GM21576 (cell line): ENCODE measurements at regions not wholly inside any gene's neighbourhood (a gene's known extent, or its start where the extent isn't known, plus 50 kb on each side); places are given as distances from the start of the nearest gene placed in this dataset.
"Not testable (repeated sequence)": the region's sequence is repeated elsewhere in the genome, so short reads cannot be mapped to it uniquely, and the experiment has no call there.

ENCODE experiments used
- ATAC-seq: cut with Tn5 transposase; IDR thresholded peaks from one replicate; pipeline ENCODE4 v1.9.1; 2021; ENCODE audit warnings: mild to moderate bottlenecking, moderate library complexity; ENCODE audit not compliant: unreplicated experiment

DNA sequence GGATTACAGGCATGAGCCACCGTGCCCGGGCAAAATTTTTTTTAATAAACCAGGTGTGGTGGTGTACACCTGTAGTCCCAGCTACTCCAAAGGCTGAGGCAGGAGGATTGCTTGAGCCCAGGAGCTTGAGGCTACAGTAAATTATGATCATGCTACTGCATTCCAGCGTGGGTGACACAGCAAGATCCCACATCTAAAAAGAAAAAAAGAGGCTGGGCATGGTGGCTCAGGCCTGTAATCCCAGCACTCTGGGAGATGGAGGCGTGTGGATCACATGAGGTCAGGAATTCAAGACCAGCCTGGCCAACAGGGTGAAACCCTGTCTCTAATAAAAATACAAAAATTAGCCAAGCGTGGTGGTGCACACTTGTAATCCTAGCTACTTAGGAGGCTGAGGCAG is 125.6 kb downstream of the ZNF281 start:
- ATAC-seq, result not testable (repeated sequence)

DNA sequence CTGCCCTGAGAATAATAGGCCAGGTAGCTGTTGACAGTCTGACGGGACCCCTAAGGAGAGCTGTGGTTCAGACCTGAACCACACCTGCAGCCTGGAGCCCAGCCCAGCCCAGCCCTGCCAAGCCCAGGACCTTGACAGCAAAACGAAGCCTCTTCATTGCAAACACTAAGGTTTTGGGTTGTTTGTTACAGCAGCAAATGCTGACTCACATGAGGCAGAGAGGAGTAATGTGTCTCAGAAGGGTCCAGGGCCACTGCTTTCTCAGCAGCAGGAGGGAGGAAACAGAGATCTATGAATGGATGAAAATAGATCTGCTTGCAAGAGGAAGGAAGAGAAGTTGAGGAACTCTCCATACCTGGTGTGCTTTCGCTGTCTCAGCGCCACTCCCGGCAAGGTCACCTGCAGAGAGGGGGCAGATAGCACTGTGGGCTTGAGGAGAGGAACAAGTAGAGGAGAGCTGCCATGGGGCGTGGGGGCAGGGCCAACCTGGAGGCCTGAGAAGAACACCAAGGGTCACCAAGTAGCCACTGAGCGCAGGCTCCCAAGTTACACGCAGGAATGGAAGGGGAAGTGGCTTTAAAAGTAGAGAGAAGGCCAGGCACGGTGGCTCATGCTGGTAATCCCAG is 127.2 kb downstream of the ZNF281 start:
- ATAC-seq, result no peak

DNA sequence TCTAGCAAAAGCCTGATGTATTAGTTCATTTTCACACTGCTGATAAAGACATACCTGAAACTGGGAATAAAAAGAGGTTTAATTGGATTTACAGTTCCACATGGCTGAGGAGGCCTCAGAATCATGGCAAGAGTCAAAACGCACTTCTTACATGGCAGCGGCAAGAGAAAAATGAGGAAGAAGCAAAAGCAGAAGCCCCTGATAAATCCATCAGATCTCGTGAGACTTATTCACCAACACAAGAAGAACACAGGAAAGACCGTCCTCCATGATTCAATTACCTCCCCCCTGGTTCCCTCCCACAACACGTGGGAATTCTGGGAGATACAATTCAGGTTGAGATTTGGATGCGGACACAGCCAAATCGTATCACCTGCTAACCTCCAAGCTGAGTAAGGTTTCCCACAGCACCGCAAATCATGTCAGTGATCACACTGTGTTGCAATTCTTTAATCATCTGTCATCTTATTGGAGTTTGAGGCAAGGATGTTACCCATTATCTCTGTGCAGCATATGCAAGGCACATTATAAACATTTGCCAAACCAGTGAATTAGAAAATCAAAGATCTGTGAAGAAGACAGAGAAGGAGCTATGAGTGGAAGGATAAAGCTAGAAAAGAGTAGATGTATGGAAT is 128.5 kb downstream of the ZNF281 start:
- ATAC-seq, result no peak

DNA sequence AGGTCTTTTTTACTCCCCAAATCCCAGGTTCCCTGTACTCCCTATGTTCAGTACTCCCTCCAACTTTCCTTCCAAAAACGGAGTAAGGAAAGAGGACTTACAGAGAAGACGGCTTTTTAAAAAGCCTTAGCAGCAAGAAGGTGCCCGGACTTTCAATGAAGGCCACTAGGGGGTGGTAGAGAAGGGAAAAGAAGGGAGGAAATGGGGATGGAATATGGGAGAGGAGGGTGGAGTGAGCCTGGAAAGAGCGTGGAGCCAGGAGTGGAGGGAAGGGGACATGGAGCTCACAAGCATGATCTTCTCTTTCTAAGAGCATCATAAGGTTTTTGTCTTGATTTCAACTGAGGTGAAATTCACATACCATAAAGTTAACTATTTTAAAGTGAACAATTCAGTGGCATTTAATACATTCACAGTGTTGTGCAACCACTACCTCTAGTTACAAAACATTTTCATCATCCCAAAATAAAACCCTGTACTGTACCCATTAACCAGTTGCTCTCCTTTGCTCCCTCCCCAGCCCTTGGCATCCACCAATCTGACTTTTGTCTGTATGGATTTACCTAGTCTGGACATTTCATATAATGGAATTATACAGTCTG is 129.9 kb downstream of the ZNF281 start:
- no peak for ATAC-seq

DNA sequence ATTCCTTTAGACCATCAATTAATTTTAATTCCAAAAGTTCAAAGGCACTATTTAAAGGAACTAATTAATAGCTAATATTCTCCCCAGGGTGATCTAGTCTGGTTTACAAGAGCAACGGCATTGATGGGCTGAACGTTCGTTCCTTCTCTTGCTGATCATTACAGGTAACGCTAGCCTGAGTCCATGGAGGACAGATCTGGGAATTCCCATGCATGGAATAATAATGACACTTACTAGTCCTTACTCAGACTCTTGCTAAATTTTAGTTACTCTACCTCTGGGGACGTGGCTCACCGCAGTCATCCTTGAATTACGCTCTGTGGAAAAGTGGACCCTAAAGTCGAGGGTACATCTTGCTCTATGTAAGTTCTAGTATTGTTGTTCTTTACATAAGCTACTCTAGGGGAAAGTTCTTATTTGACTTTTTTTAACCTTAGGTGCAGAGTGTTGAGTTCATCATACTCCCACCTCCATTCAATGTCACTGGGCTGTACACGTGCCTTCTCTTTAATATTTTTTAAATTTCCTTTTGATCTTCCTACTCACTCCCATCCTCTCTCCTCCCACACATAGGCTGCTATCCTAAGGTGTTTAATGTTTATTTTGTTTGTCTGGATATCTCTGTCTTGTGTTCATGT is 133.9 kb downstream of the ZNF281 start:
- ATAC-seq, result no peak

DNA sequence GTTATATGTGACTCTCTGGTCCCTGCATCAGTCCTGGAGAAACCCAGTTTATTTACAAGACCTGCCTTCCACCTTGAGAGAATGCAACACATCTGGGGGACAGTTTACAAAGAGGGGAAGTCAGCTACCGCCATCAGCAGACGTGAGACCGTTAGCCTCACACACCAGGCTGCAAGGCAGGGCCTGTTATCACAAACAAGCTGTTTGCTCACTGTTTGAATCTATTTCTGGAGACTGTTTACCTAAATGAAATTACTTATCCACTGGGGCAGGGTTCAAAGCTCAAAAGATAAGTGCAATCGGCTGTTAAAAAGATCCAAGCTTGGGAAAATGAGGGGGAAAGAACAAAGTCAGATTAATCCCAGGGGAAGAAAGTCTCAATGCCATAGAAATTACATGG is 134.4 kb downstream of the ZNF281 start:
- no peak for ATAC-seq

DNA sequence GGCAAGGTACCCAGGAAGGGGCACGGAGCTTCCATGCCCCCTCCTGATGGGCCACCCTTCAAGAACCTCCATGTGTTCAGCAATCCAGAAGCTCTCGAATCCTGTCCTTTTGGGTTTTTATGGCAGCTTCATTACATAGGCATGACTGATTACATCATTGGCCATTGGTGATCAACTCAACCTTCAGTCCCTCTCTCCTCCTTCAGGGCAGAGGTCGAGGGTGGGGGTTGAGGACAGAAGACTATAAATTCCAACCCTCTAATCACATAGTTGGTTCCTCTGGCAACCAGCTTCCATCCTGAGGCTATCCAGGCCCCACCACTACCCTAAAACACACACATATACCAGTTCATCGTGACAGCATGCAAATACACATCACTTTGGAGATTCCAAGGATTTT is 135.7 kb downstream of the ZNF281 start:
- ATAC-seq, result no peak

DNA sequence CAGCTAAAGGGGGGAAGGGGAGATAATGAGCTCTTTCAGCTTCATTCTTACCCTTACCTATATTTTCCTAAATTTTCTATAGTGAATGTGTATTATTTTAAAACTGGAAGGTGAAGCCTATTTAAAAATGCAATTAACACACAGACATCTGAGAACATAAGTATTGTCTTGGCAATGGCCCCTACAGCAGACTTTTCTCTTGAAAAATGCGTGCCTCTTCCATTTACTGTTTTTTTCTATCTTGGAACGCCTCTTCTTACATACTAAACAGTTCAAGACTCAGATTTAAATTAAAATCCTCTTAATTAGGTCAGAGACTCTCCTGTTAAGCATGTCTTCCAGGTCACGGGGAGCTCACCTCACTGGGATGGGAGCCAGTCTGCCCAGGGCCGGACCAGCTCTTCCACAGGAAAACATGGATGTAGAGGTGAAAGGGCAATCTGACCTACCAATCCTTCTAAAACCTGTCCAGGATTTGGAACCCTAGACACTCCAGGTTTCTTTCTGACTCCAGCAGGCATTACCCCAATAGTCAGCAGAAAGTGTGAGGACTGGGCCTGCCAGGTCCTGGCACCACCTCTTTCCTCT is 137.3 kb downstream of the ZNF281 start:
- ATAC-seq, result no peak

DNA sequence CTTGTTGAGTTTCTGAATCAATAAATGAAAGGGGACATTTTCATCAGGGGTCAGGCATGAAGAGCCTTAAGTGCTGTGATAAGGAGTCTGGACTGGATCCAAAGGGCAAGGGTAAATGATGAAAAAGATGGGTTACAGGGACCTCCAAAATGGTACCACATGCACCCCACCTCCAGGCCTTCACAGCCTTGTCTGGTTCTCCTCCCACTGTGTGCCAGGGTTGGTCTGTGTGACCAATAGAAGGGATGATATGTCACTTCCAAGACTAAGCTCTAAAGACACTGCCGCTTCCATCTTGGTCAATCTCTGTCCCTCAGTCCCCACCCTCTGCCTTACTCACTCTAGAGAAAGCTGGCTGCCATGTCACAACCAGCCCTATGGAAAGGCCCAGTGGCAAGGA is 140.6 kb downstream of the ZNF281 start:
- ATAC-seq, result no peak

DNA sequence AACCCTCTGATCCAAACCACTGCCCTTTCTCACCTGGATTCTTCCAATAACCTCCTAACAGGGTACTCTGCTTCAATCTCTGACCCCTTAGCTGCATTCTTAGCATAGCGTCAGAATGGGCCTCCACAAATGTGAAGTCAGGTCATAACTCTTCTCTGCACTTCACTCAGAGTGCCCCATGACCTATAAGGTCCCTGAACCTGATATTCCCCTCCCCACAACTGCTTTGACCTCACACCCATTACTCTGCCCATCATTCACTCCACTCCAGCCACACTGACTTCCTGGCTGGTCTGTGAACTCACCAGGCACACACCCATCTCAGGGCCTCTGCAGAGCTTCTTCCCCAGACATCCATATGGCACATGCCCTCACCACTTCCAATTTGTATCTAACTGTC is 141.9 kb downstream of the ZNF281 start:
- ATAC-seq, result no peak

DNA sequence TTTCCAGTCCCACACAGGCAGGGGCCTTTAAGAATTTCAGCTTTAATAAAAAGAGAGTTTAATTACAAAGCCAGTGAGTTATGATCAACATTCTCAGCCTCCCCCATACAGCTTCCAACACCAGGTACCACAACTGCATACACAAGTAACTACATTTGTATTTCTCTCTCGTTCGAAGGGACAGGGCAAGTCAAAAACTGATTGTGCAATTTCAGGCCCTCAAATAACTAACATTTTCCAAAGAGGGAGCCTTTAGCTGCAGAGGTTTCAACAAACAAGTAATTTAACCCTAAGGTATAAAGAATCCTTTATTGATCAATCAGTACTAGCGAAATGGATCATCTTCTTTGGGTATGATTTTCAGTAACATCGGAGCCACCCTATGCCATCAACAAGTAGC is 142.4 kb downstream of the ZNF281 start:
- no peak for ATAC-seq

DNA sequence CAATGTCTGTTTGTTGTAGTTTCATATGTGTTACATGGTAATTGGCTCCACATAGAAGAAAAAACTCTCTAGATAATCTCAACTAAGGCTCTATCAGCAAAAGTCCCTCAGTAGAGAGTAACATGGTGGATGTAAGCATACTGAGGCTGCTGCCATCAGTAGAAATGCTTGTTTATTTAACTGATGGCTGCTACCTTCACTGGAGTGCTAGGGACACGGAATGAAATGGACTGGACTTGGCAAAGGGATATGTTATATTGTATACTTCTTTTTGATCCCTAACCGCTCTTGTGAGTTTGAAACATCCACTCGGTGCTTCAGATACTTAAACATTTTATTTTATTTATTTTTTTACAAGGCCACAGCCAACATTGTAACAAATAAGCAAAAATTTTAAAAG is 143.0 kb downstream of the ZNF281 start:
- no peak for ATAC-seq

DNA sequence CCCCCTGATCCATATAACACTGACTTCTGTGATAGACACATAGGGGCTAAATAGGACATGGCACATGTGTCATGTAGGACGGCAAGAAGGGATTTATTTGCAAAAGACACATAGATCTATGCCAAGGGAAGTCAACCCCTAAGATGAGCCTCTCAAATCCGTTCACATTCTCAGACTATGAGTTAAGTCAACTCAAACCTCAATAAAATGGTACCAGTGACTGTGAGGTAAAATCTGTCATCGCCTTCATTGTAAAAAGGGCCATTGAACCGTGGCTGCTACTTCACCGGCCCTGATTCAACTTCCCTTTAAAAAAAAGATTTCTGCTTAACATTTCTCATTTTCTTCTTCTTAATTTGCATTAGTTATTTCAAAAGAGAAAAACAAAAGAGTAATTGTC is 144.0 kb downstream of the ZNF281 start:
- ATAC-seq, result no peak

DNA sequence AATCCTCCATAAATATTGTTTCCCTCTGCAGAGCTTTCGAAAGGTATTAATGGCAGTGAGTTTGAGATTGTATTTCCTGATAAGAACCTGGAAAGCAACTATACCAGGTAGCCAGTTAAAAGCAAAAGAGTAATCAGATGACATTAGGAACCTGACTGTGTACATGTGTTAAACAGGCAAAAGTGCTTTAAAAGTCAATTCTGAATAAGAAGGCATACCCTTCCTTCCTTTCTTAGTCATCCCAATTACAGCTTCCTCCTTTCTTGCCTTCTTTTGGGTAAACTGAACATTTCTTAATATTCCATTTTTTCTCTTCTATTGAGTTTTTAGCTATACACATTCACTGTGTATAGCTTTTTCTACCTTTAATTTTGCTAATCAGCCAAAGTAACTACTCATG is 144.7 kb downstream of the ZNF281 start:
- ATAC-seq, result no peak

DNA sequence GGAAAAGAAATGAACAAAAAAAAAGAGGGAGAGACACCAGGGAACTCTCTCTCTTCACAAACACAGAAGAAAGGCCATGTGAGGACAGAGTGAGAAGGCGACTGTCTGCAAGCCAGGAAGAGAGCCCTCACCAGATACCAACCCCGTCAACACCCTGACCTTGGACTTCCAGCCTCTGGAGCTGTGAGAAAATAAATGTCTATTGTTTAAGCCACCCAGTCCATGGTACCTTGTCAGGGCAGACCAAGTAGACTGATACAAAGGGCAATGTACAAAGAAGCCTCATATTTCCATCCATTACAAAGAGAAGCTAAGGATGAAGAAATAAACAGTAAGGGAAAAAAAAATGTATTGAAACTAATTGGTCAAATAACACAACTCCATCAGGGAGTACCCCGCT is 146.6 kb downstream of the ZNF281 start:
- no peak for ATAC-seq

DNA sequence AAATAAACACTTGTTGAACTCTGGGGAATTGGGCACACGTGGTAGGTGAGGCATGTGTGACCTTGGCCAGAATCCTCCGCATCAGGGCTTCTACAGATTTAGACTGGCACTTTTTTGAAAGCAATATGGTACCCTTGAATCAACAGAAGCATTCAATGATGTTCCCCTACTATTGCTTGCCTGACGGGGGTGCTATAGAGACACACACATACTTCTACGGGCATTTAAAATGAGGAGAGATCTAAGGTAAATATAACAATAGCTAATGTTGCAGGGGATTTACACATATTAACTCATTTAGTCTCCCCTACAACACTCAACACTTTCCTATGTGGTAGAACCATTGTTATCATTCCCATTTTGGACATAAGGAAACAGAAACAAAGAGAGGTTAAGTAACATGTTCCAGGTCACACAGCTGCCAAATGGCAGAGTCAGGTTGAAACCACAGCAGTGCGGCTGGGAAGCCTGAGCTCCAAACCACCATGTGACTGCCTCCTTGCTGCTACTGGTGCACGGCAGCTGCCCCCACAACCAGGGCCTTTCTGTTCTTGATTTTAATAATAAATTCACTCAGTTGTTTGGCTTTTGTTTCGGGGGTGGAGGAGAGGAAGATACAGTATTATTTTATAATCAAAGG is 147.4 kb downstream of the ZNF281 start:
- peak; percentile 93 for ATAC-seq

DNA sequence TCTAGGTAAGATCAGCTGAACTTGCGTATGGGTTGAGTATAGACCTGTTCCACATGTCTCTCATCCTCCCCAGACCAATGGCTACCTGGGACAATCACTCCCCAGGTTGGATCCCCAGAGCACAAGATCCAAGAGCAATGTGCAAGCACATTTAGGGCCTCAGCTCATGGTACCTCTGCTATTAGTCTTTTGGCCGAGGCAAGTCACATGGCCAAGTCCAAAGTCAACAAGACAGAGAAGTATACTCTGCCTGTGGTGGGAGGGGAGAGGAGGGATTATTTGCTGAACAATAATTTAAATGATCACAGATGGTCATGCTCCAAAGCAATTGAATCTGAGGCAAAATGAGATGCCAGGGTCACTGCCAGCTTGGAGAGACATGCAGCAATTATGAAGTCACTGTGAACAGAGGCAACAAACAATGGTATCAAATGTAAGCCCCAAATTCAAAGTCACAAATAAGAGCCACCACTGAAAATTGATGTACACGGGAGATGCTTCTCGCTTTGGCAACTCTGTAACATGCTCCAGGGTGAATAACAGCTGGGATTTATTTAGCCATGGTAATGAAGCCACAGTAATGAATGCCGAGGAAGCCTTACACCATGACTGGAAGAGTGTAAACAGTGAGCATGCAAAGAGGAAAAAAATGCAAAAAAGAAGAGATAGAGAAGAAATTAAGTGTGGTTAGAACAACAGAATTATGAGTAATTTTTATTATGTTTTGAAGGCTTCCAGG is 149.1 kb downstream of the ZNF281 start:
- ATAC-seq, result no peak

DNA sequence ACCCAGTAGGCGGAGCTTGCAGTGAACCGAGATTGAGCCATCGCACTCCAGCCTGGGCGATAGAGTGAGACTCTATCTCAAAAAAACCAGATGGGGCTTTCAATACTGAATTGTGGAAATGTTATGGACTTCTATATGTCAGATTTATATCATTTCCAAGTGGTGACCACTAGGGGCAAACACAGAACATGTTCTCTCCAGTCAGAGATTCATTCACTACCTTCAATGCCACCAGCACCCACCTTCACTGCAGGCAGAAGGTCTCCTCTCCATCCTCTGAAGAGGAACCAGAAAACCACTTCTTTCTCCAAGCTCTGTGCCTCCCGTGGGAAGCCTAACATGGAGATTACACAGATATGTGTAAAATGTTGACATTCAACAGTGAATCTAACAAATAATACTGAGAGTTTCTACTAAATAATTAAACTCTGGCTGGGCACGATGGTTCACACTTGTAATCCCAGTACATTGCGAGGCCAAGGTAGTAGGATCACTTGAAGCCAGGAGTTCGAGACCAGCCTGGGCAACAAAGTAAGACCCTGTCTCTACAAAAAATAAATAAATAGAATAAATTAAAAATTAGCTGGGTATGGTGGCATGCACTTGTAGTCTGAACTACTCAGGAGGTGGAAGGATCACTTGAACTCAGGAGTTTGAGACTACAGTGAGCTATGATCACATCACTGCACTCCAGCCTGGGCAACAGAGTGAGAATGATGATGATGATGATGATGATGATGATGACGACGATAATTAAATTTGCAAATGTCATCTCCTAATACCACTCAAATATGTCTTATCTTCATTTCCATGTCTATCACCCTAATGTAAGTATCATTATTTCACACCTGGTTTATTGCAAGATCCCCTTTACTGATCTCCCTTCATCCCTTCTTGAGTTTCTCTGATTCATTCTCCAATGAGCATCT is 151.1 kb downstream of the ZNF281 start:
- ATAC-seq, result peak; percentile 40

DNA sequence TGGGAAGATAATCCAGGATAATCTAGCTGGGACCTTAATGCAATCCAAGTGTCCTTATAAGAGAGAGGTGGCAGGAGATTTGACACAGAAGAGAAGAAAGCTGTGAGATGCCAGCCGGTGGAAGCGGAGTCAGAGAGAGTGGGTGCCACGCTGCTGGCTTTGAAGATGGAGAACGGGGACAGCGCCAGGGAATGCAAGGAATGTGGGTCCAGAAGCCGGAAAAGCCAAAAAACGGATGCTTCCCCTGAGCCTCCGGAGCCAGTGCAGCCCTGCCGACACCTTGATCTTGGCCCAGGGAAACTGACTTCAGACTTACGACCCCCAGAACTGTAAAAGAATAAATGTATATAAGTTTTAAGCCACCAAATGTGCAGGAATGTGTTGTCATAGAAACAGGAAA is 152.6 kb downstream of the ZNF281 start:
- ATAC-seq, result no peak

DNA sequence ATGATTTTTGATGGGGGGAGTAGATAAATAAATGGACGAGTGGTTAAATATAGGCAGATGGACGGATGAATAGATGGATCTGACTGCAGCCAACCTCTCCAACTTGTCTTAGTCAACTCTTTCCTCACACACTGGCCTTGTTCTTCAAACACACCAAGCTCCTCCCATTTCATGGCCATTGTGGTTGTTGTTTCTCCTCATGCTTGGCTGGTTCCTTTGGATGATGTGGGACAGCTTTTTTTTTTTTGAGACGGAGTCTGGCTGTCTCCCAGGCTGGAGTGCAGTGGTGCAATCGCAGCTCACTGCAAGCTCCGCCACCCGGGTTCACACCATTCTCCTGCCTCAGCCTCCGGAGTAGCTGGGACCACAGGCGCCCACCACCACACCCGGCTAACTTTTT is 155.2 kb downstream of the ZNF281 start:
- not testable (repeated sequence) for ATAC-seq
